ENCODE measurements at regions not wholly inside any gene's neighbourhood (a gene's known extent, or its start where the extent isn't known, plus 50 kb on each side); places are given as distances from the start of the nearest gene placed in this dataset.

DNA sequence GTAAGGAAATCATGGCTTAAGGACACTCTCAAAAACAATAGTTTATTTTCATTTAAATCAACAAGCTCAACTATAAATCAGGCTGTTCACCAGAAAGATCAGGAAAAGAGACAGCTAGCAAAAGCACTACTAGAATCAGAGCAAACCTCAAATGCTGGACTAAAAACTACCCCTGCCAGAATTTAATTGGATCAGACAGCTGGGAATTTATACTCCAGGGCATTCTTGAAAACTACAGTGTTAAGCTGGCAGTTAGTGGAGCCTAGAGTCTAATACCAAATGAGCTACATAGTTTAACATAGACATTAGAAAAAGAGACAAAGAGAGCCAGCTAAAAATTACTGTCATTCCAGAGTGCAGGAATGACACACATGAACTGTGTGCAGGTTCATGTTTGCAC, 1016.4 kb upstream of the CRIM1 start:
- TF ChIP-seq, protein P1, sequence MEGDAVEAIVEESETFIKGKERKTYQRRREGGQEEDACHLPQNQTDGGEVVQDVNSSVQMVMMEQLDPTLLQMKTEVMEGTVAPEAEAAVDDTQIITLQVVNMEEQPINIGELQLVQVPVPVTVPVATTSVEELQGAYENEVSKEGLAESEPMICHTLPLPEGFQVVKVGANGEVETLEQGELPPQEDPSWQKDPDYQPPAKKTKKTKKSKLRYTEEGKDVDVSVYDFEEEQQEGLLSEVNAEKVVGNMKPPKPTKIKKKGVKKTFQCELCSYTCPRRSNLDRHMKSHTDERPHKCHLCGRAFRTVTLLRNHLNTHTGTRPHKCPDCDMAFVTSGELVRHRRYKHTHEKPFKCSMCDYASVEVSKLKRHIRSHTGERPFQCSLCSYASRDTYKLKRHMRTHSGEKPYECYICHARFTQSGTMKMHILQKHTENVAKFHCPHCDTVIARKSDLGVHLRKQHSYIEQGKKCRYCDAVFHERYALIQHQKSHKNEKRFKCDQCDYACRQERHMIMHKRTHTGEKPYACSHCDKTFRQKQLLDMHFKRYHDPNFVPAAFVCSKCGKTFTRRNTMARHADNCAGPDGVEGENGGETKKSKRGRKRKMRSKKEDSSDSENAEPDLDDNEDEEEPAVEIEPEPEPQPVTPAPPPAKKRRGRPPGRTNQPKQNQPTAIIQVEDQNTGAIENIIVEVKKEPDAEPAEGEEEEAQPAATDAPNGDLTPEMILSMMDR (IDR thresholded peaks at IDR 0.05; ENCODE audit: extremely low read depth, missing control alignments) = no peak
- no peak for DNase-seq (ENCODE audit: low spot score)

DNA sequence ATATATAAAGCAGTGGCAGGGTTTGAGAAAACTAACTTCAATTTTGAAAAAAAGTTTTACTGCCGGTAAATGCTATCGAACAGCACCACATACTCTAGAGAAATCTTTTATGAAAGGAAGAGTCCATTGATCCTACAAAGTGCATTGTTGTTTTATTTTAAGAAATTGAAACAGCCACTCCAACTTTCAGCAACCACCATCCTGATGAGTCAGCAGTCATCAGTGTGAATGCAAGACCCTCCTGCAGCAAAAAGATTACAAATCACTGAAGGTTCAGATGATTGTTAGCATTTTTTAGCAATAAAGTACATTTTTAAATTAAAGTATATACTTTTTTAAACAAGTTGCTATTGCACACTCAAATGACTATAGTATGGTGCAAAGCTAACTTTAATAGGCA, 1017.7 kb upstream of the CRIM1 start:
- TF ChIP-seq, protein P1 (IDR thresholded peaks at IDR 0.05; ENCODE audit: extremely low read depth, missing control alignments) = no peak
- DNase-seq (ENCODE audit: low spot score) = no peak

DNA sequence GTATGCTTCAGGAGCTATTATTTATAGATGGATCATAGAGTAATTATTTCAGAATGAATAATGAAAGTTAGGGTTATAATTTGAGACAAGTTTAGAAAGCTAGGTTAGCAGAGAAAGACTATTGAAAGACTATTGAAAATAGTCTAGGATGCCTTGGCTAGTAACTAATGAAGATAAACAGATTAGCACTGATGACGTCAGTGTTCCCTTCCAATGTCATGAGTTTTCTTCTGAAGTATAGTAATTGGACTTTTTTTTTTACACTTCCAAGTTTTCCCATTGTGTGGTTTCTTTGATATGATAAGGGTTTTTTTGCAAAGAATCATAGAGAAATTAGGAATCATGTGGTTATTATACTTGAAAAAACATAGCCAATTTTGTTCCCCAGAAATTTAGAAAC, 1041.5 kb upstream of the CRIM1 start:
- DNase-seq (ENCODE audit: low spot score) = no peak

DNA sequence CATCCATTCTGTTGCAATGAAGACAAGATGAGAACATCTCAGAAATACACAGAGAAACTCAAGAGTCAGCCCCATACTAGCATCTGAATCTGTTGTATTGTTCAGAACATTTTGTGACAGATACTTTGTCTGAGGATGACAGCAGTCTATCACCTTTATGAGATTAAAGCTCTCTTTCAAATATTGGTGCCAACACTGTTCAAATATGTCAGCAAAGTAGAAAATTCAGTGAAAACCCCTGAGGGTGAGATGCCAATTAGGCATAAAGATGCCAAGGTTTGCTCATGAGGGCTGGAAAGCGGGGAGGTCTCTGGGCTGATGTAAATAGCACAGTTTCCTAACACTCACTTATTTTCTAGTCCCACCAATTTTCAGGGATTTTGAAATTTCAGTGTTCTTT, 1054.2 kb upstream of the CRIM1 start:
- no peak for DNase-seq (ENCODE audit: low spot score)

More for the DNA sequence above, 1041.5 kb upstream of the CRIM1 start:
- TF ChIP-seq, protein P1 (IDR thresholded peaks at IDR 0.05; ENCODE audit: extremely low read depth, missing control alignments) = no peak

DNA sequence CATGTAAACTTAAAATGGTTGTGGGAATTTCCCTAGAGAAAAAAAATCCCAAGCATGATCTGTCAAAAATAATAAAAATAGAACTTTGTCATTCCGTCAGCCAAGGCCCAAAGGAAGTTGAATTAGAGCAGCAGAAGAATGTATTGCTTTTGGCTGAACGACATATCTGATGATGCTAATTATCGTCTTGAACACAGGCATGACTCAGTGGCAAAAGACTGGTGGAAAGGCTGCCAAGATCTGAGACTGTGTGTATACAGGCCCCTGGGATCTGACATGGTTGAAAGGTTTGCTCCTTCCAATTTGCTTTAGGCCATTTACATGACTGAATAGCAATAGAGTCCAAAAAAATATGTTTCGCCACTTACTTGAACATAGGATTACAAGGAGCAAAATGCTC, 1057.1 kb upstream of the CRIM1 start:
- TF ChIP-seq, protein P1 (IDR thresholded peaks at IDR 0.05; ENCODE audit: extremely low read depth, missing control alignments) = no peak
- DNase-seq (ENCODE audit: low spot score) = no peak

More for the DNA sequence above, 1054.2 kb upstream of the CRIM1 start:
- TF ChIP-seq, protein P1 (IDR thresholded peaks at IDR 0.05; ENCODE audit: extremely low read depth, missing control alignments) = no peak

DNA sequence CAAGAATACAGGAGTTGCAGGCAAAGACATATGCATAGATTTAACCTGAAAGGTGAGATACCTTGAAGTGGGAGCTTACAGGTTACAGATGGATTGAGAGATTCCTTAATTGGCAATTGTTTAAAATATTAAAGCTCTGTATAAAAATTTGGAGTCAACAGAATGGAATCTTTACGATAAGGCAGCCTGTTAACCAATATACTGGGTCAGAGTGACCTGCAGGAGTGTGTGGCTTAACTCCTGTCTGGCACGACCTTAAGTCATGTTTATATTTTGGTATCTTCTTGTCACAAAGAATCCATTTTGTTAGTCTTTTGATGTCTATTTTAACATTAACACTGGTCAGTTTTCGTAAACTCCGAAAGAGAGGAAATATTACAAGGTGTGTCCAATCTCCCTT, 1058.2 kb upstream of the CRIM1 start:
- DNase-seq (ENCODE audit: low spot score) = no peak
- TF ChIP-seq, protein P1 (IDR thresholded peaks at IDR 0.05; ENCODE audit: extremely low read depth, missing control alignments) = no peak

DNA sequence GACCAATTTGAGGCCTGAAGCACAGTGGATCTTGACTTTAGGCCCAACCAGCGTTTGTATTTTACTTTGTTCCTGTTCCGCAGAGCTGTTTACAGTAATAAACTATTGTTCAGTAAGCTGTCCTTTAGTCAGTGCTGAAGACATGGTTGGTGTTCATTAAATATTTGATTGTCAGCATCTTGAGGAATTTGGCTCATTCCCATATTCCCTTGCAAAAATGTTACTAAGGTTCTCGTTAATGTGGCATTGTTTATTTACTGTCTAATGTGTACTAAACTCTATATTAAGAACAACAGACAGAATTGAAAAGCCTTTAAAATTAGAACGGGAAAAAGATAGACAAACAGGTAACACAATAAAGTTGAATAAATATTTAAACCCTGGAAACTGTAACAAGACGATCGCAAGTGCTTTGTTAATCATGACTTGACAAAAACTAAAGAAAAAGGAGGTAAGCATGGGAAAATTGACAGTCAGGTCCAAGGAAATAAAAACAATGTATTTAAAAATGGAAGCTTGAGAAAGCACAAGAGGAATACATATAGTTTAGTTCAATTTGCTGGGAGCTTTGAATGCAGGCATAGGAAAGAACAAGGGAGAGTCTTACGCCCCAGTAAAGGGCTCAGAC, 1060.8 kb upstream of the CRIM1 start:
- DNase-seq (ENCODE audit: low spot score) = no peak
- TF ChIP-seq, protein P1 (IDR thresholded peaks at IDR 0.05; ENCODE audit: extremely low read depth, missing control alignments) = no peak
